ENCODE measurements at regions not wholly inside any gene's neighbourhood (a gene's known extent, or its start where the extent isn't known, plus 50 kb on each side); places are given as distances from the start of the nearest gene placed in this dataset.

DNA sequence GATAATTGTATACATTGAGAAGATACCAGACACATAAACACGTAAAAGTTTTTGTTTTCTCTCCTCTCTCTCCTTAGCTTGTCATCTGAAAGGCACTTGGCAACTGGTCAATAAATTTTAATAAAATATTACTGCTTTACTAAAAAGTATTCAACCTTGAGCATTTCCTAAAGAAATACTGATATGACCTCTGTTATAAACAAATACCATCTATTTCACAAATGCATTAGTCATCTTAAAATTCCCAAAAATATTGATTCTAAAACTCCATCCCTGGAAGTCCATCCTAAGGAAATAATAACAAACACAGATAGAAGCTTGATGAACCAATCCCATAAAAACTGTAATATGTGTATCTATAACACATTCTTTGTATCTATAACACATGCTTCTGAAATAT is 483.2 kb downstream of the TLR4 start:
- DNase-seq, result no peak

DNA sequence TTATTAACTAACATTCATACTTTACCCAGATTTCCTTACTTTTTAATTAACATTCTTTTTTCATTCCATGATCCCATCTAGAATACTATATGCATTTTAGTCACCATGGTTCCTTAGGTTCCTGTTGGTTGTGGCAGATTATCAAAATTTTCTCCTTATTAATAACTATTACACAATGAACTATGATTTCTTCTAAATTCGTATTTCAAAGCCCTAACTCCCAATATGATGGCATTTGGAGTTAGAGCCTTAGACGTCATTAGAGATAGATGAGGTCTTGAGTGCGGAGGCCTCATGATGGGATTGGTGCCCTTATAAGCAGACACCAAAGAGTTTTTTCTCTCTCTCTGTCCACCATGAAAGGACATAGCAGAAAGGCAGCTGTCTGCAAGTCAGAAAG is 485.4 kb downstream of the TLR4 start:
- no peak for DNase-seq

DNA sequence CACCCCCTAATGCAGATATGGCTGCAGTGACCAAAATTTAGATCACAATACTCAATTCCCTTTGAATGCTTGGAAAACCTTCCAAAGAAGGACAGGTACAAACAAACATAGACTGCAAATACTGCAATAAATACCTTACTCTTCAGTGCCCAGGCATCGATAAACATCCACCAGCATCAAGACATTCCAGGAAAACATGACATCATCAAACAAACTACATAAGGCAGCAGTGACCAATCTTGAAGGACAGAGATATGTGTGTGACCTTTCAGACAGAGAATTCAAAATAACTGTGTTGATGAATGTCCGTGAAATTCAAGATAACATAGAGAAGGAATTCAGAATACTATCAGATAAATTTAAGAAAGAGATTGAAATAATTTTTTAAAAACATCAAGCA is 488.6 kb downstream of the TLR4 start:
- no peak for DNase-seq

DNA sequence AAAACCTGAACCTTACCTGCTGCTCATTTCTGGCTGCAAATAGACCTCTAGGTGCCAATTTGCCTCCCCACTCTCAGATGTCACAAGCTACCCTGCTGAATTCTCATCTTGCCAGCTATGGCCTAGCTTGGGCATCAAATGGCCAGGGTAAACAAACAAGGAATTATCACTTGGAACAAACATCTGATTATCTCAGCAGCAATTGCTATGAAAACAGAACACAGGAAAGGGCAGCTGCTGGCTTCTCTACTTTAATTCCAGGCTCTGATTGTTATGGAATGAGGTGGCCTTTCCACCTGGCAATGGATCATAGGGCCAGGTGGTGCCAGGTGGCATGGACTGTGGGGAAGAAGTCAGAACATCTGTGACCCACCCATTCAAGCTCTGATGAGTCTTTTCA is 505.1 kb downstream of the TLR4 start:
- DNase-seq, result no peak

DNA sequence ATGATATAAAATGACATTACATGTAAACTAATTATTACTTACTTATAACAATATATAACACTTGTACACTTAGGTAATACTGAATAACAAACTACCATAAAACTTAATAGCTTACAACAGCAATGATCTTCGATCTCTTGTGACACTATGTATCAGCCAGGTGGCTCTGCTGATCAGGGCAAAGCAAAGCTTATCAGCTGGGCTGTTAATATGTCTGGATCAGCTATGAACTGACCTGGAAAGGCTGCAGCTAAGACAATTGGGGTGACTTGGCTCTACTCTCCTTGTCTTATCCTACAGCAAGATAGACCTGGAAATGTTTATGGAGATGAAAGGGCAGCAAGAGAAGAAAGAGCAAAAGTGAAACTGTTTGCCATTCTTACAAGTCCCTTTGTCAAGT is 511.3 kb downstream of the TLR4 start:
- DNase-seq, result no peak

DNA sequence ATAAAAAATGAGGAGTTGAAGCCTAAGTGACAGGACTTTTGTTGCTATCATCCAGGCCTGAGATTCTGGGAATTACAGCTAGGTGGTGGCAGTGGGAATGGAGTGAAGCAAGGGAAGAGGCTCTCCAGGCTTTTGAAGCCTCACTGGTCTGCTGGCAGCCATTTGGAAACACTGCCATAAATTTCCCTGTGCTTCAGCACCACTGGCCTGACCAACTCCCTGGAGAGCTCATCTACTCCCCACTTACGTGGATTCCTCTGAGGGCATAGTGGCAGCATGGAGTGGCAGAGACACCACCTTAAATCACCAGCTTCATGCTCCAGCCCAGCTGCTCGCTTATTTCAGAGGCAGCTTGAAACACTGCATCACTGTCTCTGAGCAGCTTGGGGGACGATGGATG is 518.2 kb downstream of the TLR4 start:
- DNase-seq, result no peak

DNA sequence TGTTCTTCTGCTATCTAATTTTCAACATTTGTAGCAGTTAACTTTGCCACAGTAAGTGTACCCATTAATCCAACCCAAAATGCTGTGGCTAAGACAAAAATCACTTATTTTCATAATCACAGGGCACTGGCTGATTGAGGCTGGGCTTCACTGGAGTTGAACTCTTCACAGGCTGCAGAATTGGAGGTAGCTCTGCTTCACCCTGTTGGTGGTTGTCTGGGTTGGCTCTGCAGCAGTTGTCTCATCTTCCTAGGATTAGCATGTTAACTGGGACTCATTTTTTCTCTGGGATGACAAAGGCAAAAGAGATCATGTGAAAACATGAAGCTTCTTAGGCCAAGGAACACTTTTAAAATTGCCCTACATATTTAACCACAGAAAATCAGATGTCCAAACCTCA is 518.9 kb downstream of the TLR4 start:
- no peak for DNase-seq

DNA sequence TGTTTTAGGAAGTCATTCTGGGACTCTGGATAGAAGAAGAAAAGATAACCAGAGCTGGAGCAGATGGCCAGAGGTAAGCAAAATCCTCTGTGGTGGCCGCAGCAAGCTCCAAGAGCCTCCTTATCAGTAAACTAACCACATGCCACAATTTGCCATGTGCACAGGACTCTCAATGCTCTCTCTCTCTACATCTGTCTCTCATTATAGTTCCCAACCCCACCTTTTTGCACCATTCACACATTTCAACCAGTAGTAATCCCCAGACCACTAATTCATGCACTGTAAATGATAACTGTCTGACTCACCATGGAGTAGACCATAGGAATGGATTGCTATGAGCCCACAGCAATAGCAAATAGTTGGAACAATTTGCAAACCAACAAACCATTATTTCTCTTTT is 526.1 kb downstream of the TLR4 start:
- DNase-seq, result no peak

DNA sequence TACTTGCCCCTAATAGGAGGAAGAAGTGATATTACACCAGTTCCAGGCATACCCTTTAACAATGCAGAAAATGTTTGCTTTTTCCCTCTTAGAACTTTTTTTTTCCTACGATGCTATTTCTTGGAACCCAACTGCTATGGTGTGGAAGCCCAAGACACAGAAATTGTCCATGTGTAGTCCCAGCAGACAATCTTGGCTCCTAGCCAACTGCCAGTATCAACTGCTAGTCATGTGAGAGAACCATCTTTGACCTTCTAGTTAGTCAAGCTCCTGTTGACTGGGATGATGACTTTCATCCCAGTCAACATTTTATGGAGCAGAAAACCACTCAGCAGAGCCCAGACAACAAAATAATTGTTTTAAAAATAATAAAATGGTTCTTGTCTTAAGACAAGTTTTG is 532.4 kb downstream of the TLR4 start:
- DNase-seq, result no peak

DNA sequence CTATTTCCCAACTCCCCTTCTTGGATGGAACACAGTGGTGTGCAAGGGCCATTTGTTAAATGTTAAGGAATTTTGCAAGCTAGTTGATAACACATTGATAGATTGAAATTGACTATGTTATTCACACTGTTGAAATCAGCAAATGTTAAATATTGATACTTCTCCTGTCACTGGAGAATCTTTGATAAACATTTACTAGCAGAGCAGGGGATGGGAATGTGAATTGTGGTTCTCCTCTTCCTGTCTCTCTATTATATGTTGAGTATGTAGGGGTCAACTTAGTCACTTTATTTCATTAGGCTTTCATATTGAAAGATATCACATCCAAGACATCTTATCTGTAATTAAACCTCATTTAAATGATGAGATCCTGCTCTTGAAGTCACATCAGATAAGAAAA is 533.9 kb downstream of the TLR4 start:
- no peak for DNase-seq

DNA sequence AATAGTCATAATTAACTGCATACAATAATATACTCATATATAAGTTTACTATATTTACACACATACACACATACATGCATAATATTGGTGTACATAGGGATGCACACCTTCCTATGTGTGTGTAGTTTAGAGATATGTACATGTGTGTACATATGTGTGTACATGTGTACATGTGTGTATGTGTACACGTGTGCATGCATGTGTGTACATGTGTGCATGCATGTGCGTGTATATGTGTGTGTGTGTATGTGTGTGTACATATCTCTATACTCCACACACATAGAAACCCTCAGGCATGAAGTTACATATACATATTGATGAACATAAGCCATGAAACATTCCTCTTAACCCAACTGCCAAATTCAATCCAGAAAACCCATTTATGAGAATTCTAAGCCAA is 547.8 kb downstream of the TLR4 start:
- no peak for DNase-seq

DNA sequence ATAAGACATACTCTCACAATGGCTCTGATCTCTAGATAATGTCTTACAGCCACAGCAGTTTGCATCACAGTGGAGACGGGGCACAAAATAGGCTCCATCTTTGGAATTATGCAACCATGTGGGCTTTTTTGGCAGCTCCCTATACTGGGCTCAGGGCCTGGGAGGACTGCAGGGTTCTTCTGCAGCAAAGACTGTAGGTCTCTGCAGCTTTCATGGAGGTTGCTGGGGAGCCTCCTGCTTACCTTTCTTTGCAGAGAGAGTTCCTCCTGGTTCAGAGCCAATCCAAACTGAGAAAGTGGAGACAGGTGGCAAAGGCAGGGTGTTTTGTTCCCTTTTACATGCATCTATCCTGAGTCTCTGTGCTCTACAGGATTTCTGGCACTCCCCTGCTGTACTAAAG is 558.0 kb downstream of the TLR4 start:
- DNase-seq, result no peak

DNA sequence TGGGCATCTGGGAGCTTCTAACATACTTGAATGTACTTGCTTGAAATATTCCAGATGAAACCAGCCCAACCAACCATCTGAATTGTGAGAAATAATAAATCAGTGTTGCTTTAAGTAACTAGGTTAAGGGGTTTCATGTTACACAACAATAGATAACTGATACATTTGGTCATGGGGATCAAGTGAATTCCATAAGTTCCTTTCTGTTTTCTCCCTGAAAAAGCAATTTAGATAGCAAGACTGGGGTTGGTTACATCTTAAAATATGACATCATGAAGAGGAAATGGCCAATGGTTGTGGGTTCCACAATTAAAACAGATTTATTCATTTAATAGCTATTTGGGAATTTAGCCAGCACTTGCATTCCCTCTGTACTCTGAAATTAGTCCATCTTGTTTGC is 559.7 kb downstream of the TLR4 start:
- DNase-seq, result no peak

DNA sequence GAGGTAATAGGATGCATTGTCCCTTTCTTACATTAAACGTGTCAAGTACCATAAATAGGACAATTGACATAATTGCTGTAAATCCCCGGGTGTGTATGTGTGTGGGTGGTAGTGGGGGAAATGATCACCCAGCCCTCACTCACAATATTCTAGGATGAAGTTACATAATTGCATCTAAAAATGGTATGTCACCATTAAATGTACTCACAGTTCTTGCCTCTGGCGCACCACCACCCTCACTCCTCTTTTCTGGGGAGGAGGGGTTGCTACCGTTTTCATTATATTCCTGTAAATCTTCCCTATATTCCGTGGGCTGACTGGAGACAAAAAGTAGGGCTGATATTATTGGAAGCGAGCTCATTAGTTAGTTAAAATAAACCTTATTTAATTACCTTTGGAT is 563.8 kb downstream of the TLR4 start:
- DNase-seq, result no peak

DNA sequence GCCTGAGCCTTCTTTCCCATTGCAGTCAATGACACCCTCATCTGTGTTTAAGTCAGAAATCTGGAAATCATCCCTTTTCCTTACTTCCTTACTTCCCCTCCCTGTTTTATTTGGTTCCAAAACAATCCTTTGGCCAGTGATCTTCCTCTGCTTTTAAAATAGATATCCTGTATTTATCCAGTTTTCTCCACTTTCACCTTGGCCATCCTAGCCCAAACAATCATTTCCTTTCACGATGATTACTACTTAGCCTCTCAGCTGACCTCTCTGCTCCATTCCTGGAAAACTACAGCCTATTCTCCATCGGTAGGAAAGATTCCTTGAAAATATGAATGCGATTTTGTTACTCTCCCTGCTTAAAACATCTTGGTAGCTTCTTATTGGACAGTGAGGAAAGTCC is 565.4 kb downstream of the TLR4 start:
- peak in 2 of 3 donors; percentile 1 to 15 for DNase-seq

DNA sequence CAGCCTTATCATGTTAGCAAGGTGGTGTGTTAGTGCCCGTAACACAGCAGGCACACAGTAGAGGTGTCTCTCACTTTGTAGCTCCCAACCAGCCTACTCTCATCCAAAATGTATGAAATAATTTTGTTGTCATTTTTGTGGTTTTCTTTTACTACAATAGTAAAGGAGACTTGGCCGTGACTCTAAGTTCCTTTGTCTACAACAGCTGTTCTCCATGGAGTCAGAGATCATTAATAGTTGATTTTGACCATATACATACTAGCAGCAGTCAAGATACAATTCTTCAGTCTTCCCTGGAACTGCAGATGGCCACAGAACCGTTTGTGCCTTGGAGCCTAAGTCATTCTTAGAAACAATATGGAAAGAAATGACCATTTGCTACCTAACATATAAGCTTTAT is 567.1 kb downstream of the TLR4 start:
- DNase-seq, result no peak

DNA sequence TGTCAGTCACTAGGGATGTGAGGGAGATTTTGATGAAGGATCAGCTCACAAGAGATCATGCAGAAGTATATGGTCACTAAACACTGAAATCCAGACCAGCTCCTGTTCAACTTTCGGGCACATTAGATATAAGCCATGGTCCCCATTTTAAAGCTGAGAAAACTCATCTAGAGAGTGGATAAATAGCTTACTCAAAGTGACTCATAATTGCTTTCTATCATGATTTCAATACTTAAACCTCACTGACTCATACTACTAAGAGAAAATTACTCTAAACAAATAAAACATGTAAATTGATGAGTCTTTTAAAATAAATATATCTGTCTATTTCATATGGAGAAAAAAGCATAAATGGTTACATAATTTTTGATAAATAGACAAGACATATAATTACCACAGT is 567.7 kb downstream of the TLR4 start:
- no peak for DNase-seq

DNA sequence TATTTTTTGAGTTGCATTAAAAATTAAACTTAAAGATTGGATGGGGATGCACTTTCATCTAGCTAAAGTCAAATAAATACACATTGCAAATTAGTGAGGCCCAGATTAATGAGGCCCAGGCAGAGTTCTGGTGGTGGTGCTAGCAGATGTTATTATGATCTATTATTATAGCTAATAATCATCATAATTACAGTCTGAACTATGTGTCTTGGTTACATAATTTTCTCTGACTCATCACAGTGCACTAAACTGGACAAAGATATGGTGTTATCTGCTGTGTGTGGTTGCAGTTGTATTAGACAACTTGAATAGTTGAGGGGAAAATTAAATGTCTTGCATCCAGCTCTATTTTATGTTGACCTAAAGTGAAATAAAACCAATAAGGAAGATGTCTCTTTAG is 568.8 kb downstream of the TLR4 start:
- no peak for DNase-seq

DNA sequence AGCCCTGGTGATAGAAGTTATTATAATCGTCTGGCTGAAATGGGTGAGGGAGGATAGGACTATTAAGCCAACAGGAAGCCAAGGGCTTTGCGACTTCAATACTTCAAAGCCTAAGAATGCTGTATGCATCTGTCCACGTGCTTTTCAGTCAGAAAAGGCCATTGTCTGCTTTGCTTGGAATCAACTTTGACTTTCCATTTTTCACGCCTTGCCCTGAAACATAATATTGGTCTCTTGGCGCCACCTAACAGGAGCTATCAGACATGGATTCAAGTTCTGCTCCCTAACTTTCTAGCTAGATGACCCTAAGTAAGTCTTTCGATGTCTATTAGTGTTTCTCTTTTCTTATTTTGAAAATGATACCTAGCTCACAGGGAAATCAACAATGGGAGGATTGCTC is 572.6 kb downstream of the TLR4 start:
- DNase-seq, result no peak

DNA sequence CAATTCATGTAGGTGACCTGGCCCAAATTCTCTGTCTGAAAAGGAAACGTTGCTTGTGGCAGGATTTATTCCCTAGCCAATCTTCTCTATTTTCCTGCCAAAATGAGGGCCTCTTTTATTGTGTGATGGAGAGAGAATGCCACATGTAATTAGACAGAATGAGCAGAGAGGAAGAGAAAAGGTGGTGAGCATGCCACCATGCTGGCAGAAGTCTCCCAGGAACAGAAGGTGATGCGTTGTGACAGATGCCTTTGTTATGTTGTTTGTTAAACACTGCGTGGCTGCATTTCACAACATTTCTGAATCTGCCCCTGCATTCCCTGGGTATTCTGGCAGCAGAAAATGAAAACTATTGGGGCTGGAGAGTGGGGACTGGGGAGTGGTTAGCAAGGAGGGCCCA is 577.6 kb downstream of the TLR4 start:
- no peak for DNase-seq

DNA sequence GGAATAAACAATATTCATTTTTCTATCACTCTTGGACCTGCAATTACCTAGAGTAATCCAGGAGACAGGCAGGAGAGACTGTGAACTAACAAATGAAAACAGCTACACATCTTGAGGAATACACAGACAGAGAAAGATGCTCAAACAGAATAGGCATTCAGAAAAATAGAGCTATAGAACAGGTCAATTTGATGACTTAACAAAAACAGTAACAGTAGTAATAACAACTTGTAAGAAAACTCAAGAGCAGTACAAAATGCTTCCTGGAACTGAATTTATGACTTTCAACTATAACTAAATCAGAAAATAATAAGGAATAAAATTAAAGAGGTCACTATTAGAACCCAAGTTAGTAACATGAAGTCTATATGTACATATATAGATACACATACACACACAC is 579.3 kb downstream of the TLR4 start:
- no peak for DNase-seq

DNA sequence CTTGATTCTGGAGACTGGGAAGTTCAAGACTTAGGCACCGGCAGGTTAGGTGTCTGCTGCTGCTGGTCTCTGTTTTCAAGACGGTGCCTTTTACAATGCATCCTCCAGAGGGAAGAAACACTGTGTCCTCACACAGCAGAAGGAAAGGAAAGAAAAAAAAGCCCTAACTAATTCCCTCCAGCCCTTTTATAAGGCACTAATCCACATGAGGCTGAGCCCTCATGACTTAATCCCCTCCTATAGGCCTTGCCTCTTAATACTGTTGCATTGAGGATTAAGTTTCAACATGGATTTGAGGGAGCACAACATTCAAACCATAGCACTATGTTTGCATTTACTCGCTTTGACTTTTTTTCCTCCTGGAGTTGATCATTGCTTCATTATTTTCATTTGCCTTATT is 585.9 kb downstream of the TLR4 start:
- DNase-seq, result no peak

DNA sequence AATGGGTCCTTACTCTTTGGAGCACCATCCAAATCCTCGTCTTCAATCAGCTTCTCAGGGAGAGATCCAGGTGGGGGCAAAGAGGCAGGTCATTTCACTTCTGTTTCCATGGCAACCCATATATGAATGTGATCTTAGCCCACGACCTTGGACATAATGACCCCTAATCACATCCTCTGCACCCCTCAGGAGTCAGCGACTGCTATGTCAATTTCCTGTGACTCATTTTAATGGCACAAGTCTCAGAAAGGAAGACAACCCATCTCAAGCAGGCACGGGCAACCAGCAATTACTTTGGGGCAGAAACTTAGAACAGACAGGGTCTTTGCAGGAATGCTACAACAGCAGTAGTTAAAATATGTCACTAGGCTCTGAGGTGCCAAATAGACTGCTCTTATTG is 591.2 kb downstream of the TLR4 start:
- DNase-seq, result no peak

DNA sequence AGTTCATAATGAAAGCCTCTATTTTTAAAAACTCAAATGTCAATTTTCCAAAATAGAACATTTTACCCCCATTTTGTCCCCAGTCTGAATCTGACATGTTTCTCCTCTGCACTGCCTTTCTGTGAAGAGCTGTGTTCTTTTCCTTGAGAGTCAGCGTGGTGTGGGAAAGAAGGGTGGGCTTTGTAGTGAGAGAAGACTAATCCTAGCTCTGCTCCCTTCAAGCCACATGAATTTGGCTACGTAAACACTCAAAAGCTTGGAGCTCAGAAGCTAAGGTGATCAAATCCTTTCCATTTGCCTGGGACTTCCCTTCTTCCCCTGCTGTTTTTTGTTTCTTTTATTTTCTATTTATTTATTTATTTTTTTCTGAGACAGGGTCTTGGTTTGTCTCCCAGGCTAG is 598.5 kb downstream of the TLR4 start:
- DNase-seq, result no peak

DNA sequence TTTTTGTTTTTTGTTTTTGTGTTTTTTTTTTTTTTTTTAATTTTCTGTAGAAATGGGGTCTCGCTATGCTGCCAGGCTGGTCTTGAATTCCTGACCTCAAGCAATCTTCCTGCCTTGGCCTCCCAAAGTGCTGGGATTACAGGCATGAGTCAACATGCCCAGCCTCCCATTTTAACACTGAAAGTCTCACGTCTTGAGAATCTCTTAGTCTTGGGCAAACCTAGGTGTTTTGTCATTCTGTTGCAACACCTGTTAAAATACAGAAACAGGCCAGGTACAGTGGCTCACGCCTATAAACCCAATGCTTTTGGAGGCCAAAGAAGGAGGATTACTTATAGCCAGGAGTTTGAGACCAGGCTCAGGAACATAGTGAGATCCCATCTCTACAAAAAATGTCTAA is 599.0 kb downstream of the TLR4 start:
- DNase-seq, result no peak

DNA sequence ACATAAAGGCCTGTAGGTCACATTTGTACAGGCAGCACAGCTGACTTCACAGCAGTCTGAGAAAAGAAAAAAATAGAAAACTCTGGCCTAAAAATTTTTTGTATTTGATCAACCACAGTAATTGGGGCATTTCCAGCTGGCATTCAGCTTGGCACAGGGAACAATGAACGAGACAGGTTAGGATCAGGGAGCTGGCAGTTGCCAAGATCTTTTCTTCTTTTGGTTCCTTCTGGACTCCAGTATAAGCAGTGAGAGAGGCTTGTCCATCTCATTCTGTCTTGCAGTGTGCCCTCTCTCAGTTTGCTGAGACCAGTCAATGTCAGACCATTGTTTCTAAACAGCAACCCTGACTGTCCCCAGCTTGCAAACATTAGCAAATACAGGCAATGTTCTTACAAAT is 601.1 kb downstream of the TLR4 start:
- peak in 1 of 3 donors; percentile 21 for DNase-seq

All from muscle of back (tissue), 3 donors.